ENCODE measurements at regions not wholly inside any gene's neighbourhood (a gene's known extent, or its start where the extent isn't known, plus 50 kb on each side); places are given as distances from the start of the nearest gene placed in this dataset.
"Not testable (repeated sequence)": the region's sequence is repeated elsewhere in the genome, so short reads cannot be mapped to it uniquely, and the experiment has no call there.

- no peak for ATAC-seq
- DNase-seq, result no peak
Measured at GRCh38 chr3:104388619-104389018, 978.1 kb upstream of the ALCAM start.

GRCh38 chr3:104392327-104392726 lies 974.4 kb upstream of the ALCAM start:
- no peak for DNase-seq
- ATAC-seq, result no peak

- DNase-seq (no peak), ATAC-seq (no peak)
Measured at GRCh38 chr3:104396974-104397669, 969.6 kb upstream of the ALCAM start.

- no peak for DNase-seq
- no peak for ATAC-seq
Measured at GRCh38 chr3:104397713-104398112, 969.0 kb upstream of the ALCAM start.

- no peak for DNase-seq
- ATAC-seq, result no peak
Measured at GRCh38 chr3:104402902-104403301, 963.8 kb upstream of the ALCAM start.

GRCh38 chr3:104411757-104412156 lies 955.0 kb upstream of the ALCAM start:
- ATAC-seq (no peak), DNase-seq (no peak)

GRCh38 chr3:104412608-104413580 lies 953.8 kb upstream of the ALCAM start:
- DNase-seq (no peak), ATAC-seq (no peak)

- DNase-seq (no peak), ATAC-seq (no peak)
Measured at GRCh38 chr3:104428337-104428925, 938.3 kb upstream of the ALCAM start.

- no peak for ATAC-seq
- DNase-seq, result no peak
Measured at GRCh38 chr3:104429727-104430126, 937.0 kb upstream of the ALCAM start.

- DNase-seq, result no peak
Measured at GRCh38 chr3:104436506-104436905, 930.2 kb upstream of the ALCAM start.

GRCh38 chr3:104437131-104437750 lies 929.5 kb upstream of the ALCAM start:
- DNase-seq (no peak), ATAC-seq (no peak)

More at GRCh38 chr3:104436506-104436905, 930.2 kb upstream of the ALCAM start:
- ATAC-seq, result no peak

- DNase-seq, result no peak
- ATAC-seq, result no peak
Measured at GRCh38 chr3:104437891-104438290, 928.8 kb upstream of the ALCAM start.

- DNase-seq (no peak), ATAC-seq (no peak)
Measured at GRCh38 chr3:104438706-104439105, 928.0 kb upstream of the ALCAM start.

GRCh38 chr3:104445252-104445919 lies 921.3 kb upstream of the ALCAM start:
- DNase-seq, ATAC-seq: not testable (repeated sequence)

- no peak for DNase-seq
Measured at GRCh38 chr3:104447681-104448080, 919.0 kb upstream of the ALCAM start.

GRCh38 chr3:104452697-104453096 lies 914.0 kb upstream of the ALCAM start:
- ATAC-seq (no peak), DNase-seq (no peak)

More at GRCh38 chr3:104447681-104448080, 919.0 kb upstream of the ALCAM start:
- ATAC-seq, result no peak

- DNase-seq (no peak), ATAC-seq (no peak)
Measured at GRCh38 chr3:104458657-104459056, 908.1 kb upstream of the ALCAM start.

GRCh38 chr3:104460477-104461406 lies 906.0 kb upstream of the ALCAM start:
- no peak for ATAC-seq
- no peak for DNase-seq

GRCh38 chr3:104461431-104461830 lies 905.3 kb upstream of the ALCAM start:
- ATAC-seq (no peak), DNase-seq (no peak)

- DNase-seq (no peak), ATAC-seq (no peak)
Measured at GRCh38 chr3:104472221-104472620, 894.5 kb upstream of the ALCAM start.

- no peak for DNase-seq
- no peak for ATAC-seq
Measured at GRCh38 chr3:104474011-104474410, 892.7 kb upstream of the ALCAM start.
